DND-41 (cell line): ENCODE measurements at regions not wholly inside any gene's neighbourhood (a gene's known extent, or its start where the extent isn't known, plus 50 kb on each side); places are given as distances from the start of the nearest gene placed in this dataset.
"Not testable (repeated sequence)": the region's sequence is repeated elsewhere in the genome, so short reads cannot be mapped to it uniquely, and the experiment has no call there.

ENCODE experiments used
- ATAC-seq: fragments of 200-7000 bp; cut with Tn5 transposase; 3 replicates; pipeline ENCODE4 v1.9.1; 2021; ENCODE audit warnings: low read depth; ENCODE audit not compliant: insufficient read depth
- DNase-seq: peaks from one replicate; pipeline ENCODE4 v3.0.0-alpha.2; 2020
- H2AFZ ChIP-seq: 2 replicates; pipeline ENCODE4 v1.6.0; 2012; ENCODE audit warnings: low read depth, low read length
- H3K27ac ChIP-seq: 2 replicates; pipeline ENCODE4 v1.5.1; 2012; ENCODE audit warnings: low read length, inconsistent platforms
- H3K27me3 ChIP-seq: fragments of 200-600 bp; sonication (generic); 2 replicates; pipeline ENCODE4 v1.6.0; 2012; ENCODE audit warnings: low read length, mild to moderate bottlenecking, inconsistent platforms; ENCODE audit not compliant: insufficient read depth, poor library complexity
- H3K36me3 ChIP-seq: 2 replicates; pipeline ENCODE4 v1.5.1; 2012; ENCODE audit warnings: low read length, inconsistent platforms; ENCODE audit not compliant: insufficient read depth
- H3K4me1 ChIP-seq: 2 replicates; pipeline ENCODE4 v1.5.1; 2012; ENCODE audit warnings: mild to moderate bottlenecking, low read length; ENCODE audit not compliant: insufficient read depth
- H3K4me2 ChIP-seq: 2 replicates; pipeline ENCODE4 v1.6.0; 2012; ENCODE audit warnings: mild to moderate bottlenecking, moderate library complexity, low read length, inconsistent platforms; ENCODE audit not compliant: insufficient read depth
- H3K4me3 ChIP-seq, 2 experiments: fragments of 200-600 bp in 1 of 2; shearing (Covaris generic) in 1 of 2; 2 replicates each; pipeline ENCODE4 v1.5.1; 2012 to 2016; ENCODE audit warnings: inconsistent platforms in 2 of 2, low read length in 2 of 2, mild to moderate bottlenecking in 2 of 2, low read depth in 1 of 2, moderate library complexity in 1 of 2
- H3K79me2 ChIP-seq: 2 replicates; pipeline ENCODE4 v1.6.0; 2012; ENCODE audit warnings: low read length, inconsistent platforms; ENCODE audit not compliant: insufficient read depth
- H3K9ac ChIP-seq: 2 replicates; pipeline ENCODE4 v1.6.0; 2012; ENCODE audit warnings: low read depth, mild to moderate bottlenecking, inconsistent platforms, low read length, moderate library complexity
- H3K9me3 ChIP-seq: 2 replicates; pipeline ENCODE4 v1.5.1; 2012; ENCODE audit warnings: low read length, moderate library complexity, mild to moderate bottlenecking, inconsistent platforms; ENCODE audit not compliant: insufficient read depth, severe bottlenecking
- H4K20me1 ChIP-seq: 2 replicates; pipeline ENCODE4 v1.6.0; 2012; ENCODE audit warnings: low read length; ENCODE audit not compliant: insufficient read depth
- CTCF ChIP-seq: IDR thresholded peaks from 2 replicates; pipeline ENCODE4 v1.5.1; 2012; ENCODE audit warnings: borderline replicate concordance, low read length, moderate library complexity, mild to moderate bottlenecking; ENCODE audit not compliant: poor library complexity, severe bottlenecking; ENCODE audit errors: extremely low read depth

- H3K79me2 ChIP-seq, DNase-seq, H3K9me3 ChIP-seq, H3K4me3 ChIP-seq, H3K4me1 ChIP-seq, H3K27me3 ChIP-seq, H3K36me3 ChIP-seq, H3K4me2 ChIP-seq, H3K9ac ChIP-seq, H4K20me1 ChIP-seq, ATAC-seq, H2AFZ ChIP-seq, H3K27ac ChIP-seq: not testable (repeated sequence)
Measured at GRCh38 chr9:40975351-40975750, 153.1 kb downstream of the FOXD4L6 start.

DNA sequence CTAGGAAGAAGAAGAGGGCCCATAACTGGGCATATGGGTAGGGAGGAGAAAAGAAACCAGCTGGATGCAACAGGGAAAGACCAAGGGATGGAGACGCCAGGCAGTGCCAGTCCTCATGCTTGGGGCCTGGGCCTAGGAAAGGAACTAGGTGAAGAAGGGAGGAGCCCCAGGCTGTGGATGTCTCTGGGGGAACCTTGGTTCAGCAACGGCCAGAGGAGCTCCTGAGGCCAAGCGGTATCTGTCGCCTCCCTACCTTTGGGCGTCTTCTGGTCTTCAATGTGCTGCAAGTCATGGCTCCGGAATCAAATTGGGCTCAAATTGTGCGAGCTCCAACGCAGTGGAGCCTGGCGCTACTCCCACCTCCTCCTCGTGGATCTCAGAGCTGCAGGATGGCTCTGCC, 153.6 kb downstream of the FOXD4L6 start:
- not testable (repeated sequence) for DNase-seq, ATAC-seq, H3K4me3 ChIP-seq, H4K20me1 ChIP-seq, H3K79me2 ChIP-seq, H3K9me3 ChIP-seq, H3K9ac ChIP-seq, H3K27ac ChIP-seq, H3K4me2 ChIP-seq, H3K4me1 ChIP-seq, H2AFZ ChIP-seq, H3K36me3 ChIP-seq, H3K27me3 ChIP-seq

- H4K20me1 ChIP-seq, H3K27ac ChIP-seq, DNase-seq, H3K4me2 ChIP-seq, H3K27me3 ChIP-seq, ATAC-seq, H3K9ac ChIP-seq, H3K4me1 ChIP-seq, H3K79me2 ChIP-seq, H2AFZ ChIP-seq, H3K4me3 ChIP-seq, H3K36me3 ChIP-seq, H3K9me3 ChIP-seq: not testable (repeated sequence)
Measured at GRCh38 chr9:40971773-40972172, 156.7 kb downstream of the FOXD4L6 start.

DNA sequence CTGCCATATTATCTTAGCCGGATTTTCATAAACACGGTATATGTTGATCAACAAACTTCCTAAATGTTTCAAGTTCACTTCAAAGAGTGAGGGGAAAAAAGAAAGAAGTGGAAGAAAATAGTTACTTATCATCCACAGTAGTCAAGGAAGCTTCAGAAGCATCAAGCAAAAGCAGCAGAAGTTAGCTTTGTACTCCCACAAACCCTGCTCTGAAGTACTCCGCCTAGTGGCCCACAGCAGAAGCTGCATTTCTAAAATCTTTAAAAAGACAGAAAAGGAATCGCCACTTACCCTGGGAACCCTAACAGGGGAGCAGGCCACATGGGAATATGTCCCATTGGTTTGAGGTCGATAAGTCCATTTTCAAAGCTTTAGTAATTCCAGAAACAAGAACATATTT, 158.1 kb downstream of the FOXD4L6 start:
- not testable (repeated sequence) for H3K4me1 ChIP-seq, H3K27ac ChIP-seq, H2AFZ ChIP-seq, H3K27me3 ChIP-seq, ATAC-seq, H3K4me2 ChIP-seq, H3K4me3 ChIP-seq, H3K9ac ChIP-seq, DNase-seq, H3K36me3 ChIP-seq, H4K20me1 ChIP-seq, H3K79me2 ChIP-seq, H3K9me3 ChIP-seq
- peak; percentile 27 for TF ChIP-seq CTCF

GRCh38 chr9:40962461-40962860, 166.0 kb downstream of the FOXD4L6 start:
- peak; percentile 22 for DNase-seq
- H3K79me2 ChIP-seq, ATAC-seq, H3K4me2 ChIP-seq, H3K36me3 ChIP-seq, H3K9me3 ChIP-seq, H3K4me1 ChIP-seq, H3K27ac ChIP-seq, H3K4me3 ChIP-seq, H2AFZ ChIP-seq, H4K20me1 ChIP-seq, H3K9ac ChIP-seq, H3K27me3 ChIP-seq: not testable (repeated sequence)
